Hippocampal formation (tissue), 2 donors: ENCODE measurements at regions not wholly inside any gene's neighbourhood (a gene's known extent, or its start where the extent isn't known, plus 50 kb on each side); places are given as distances from the start of the nearest gene placed in this dataset.

Source experiments
- DNase-seq, 2 donors: peaks; one replicate each; lab custom pipeline; 2025; lab: John Stamatoyannopoulos, UW

GRCh38 chr9:115943431-115944165, 210.0 kb upstream of the PAPPA start:
- no peak for DNase-seq

GRCh38 chr9:115944166-115944948, 209.2 kb upstream of the PAPPA start:
- DNase-seq = no peak

- no peak for DNase-seq
Measured at GRCh38 chr9:115945009-115945431, 208.6 kb upstream of the PAPPA start.

GRCh38 chr9:115946530-115946929, 207.1 kb upstream of the PAPPA start:
- DNase-seq = no peak

GRCh38 chr9:115951977-115952376, 201.6 kb upstream of the PAPPA start:
- no peak for DNase-seq

GRCh38 chr9:115952430-115953292, 200.9 kb upstream of the PAPPA start:
- DNase-seq = no peak

- DNase-seq = no peak
Measured at GRCh38 chr9:115956371-115956770, 197.2 kb upstream of the PAPPA start.

GRCh38 chr9:115957585-115957984, 196.0 kb upstream of the PAPPA start:
- DNase-seq = no peak

- DNase-seq = no peak
Measured at GRCh38 chr9:115964710-115965347, 188.8 kb upstream of the PAPPA start.

GRCh38 chr9:115966660-115967059, 186.9 kb upstream of the PAPPA start:
- no peak for DNase-seq

- DNase-seq = no peak
Measured at GRCh38 chr9:115969096-115969495, 184.5 kb upstream of the PAPPA start.

- no peak for DNase-seq
Measured at GRCh38 chr9:115972362-115972761, 181.2 kb upstream of the PAPPA start.

- DNase-seq = no peak
Measured at GRCh38 chr9:115972843-115973595, 180.6 kb upstream of the PAPPA start.

GRCh38 chr9:115976781-115977180, 176.8 kb upstream of the PAPPA start:
- DNase-seq = no peak

- no peak for DNase-seq
Measured at GRCh38 chr9:115978091-115978490, 175.5 kb upstream of the PAPPA start.

- no peak for DNase-seq
Measured at GRCh38 chr9:115978659-115979096, 174.9 kb upstream of the PAPPA start.

- no peak for DNase-seq
Measured at GRCh38 chr9:115980054-115980453, 173.5 kb upstream of the PAPPA start.

GRCh38 chr9:115980502-115980901, 173.1 kb upstream of the PAPPA start:
- no peak for DNase-seq

GRCh38 chr9:115980976-115981375, 172.6 kb upstream of the PAPPA start:
- DNase-seq = no peak

GRCh38 chr9:115983366-115983765, 170.2 kb upstream of the PAPPA start:
- DNase-seq = no peak

GRCh38 chr9:115985657-115986056, 167.9 kb upstream of the PAPPA start:
- DNase-seq = no peak
